ENCODE measurements at regions not wholly inside any gene's neighbourhood (a gene's known extent, or its start where the extent isn't known, plus 50 kb on each side); places are given as distances from the start of the nearest gene placed in this dataset.

DNA sequence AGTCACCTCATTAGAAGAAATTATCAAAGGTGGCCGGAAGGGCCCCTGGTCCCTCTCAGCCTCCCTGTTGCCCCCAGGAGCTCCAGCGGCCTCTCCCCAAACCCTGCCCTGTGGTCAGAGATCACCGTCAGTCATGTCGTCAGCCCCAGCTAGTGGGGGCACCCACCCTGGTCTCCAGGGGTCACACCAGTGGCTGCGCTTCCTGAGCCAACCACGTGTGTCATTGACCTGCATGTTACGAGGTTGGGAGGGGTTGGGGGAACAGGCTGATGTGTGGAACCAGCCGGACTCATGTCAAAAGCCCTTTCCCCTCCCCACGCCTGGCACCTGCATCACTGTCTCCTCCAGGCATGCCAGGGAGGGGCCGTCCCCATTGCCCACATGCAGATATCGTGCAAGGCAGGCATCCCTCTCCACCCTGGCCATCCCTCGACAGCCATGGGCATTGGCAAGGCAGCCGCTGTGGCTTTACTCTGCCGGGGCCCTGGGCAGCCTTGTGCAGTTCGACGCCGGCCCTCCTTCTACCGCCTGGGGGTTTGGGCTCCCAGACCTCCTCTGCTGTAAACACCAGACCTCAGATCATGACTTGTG lies 128.7 kb downstream of the CRYAA start:
- TF ChIP-seq, protein P1, sequence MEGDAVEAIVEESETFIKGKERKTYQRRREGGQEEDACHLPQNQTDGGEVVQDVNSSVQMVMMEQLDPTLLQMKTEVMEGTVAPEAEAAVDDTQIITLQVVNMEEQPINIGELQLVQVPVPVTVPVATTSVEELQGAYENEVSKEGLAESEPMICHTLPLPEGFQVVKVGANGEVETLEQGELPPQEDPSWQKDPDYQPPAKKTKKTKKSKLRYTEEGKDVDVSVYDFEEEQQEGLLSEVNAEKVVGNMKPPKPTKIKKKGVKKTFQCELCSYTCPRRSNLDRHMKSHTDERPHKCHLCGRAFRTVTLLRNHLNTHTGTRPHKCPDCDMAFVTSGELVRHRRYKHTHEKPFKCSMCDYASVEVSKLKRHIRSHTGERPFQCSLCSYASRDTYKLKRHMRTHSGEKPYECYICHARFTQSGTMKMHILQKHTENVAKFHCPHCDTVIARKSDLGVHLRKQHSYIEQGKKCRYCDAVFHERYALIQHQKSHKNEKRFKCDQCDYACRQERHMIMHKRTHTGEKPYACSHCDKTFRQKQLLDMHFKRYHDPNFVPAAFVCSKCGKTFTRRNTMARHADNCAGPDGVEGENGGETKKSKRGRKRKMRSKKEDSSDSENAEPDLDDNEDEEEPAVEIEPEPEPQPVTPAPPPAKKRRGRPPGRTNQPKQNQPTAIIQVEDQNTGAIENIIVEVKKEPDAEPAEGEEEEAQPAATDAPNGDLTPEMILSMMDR (IDR thresholded peaks at IDR 0.05): no peak
- TF ChIP-seq EZH2 (IDR thresholded peaks at IDR 0.05; ENCODE audit: borderline replicate concordance, insufficient read depth, low read depth, low read length, poor library complexity, severe bottlenecking): no peak

All from B cell (primary cell).